ENCODE measurements at regions not wholly inside any gene's neighbourhood (a gene's known extent, or its start where the extent isn't known, plus 50 kb on each side); places are given as distances from the start of the nearest gene placed in this dataset.
"Not testable (repeated sequence)": the region's sequence is repeated elsewhere in the genome, so short reads cannot be mapped to it uniquely, and the experiment has no call there.

DNA sequence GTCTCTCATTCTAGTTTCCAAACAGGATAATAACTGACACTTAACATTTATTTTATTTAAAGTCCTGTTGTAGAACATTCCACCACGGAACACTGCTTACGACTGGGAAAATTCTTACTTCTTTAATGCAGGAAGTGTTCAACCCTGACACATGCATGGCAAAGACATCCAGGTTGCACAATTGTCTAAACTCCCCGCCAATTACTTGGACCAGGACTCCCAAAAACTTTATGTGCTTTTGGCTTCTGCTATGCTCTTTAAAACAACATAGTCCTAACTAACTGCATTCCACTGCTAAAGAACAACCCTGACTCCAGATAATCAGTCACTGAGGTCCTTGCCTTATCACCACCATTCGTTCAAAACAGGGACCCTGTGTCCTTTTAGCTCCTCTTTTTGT, 995.8 kb downstream of the LTN1 start:
- H3K27me3 ChIP-seq (ENCODE audit: insufficient read depth, low read depth, severe bottlenecking); H3K27ac ChIP-seq; H3K9me3 ChIP-seq (ENCODE audit: severe bottlenecking); H3K36me3 ChIP-seq; DNase-seq; H3K4me3 ChIP-seq (ENCODE audit: low read depth, low read length): not testable (repeated sequence)

DNA sequence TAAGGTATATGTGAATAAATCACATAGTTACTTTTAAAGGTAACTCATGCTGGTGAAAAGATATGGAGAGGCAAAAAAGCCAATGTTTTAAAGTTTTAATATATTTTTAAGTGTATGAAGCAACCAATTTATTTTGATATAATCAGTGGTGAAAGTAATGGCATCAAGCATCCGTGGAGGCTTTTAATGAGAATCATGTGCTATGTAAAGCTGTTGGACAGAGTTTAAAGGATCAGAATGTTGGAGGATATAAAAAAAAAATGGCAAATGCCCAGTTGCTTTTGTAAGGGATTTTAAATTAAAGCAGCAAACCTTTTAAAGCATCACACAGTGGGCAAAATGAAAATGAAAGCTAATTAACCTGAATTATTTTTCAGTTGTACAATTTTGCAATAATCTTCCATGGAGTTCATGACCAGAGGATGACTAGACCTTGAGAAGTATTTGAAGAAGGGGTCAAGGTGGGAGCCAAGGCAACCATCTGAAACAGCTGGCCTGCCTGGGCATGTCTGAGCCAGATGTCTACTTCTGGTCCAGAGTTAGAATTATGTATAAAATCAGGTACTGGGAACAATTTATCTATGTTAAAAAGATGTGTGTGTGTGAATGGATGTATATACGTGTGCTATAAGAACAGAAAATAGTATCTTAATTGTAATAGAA, 1007.9 kb downstream of the LTN1 start:
- peaks cover 12% of the 10 kb centered on the region for H3K27me3 ChIP-seq (ENCODE audit: insufficient read depth, low read depth, severe bottlenecking)
- not testable (repeated sequence) for H3K27ac ChIP-seq; H3K4me3 ChIP-seq (ENCODE audit: low read depth, low read length); H3K36me3 ChIP-seq; DNase-seq; H3K9me3 ChIP-seq (ENCODE audit: severe bottlenecking)

DNA sequence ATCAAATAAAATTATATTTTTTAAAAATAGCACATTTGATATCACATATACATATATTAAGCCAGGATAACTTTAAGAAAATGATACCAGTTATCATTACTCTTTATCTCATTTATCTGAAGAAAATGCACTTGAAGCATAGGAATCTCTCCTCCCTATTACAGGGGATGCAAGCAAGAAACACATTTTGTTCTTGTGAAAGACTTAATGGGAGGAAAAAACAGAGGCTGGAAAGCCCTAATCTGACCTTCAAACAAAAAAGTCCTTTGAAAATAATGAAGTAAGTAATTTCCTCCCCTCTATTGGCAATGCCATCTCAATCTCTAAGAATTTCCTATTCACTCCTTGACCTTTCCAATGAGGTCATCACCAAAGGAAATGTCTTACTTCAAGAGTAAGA, 1012.6 kb upstream of the ADAMTS5 start:
- H3K36me3 ChIP-seq; H3K4me3 ChIP-seq (ENCODE audit: low read depth, low read length); H3K27ac ChIP-seq; H3K27me3 ChIP-seq (ENCODE audit: insufficient read depth, low read depth, severe bottlenecking); H3K9me3 ChIP-seq (ENCODE audit: severe bottlenecking); DNase-seq: not testable (repeated sequence)

DNA sequence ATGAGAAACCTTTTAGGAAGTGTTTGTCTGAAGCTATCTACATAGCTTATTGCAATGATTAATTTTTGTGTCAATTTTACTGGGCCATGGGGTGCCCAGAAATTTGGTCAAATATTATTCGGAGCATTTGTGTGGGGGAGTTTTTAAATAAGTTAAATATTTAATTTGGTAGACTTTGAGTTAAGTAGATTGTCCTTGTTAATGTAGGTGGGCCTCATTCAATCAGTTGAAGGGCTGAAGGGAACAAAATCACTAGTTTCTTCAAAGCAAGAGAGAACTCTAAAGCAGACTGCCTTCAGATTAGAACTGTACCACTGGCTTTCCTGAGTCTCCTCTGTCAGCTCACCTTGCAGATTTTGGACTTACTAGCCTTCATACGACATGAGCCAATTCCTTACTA, 1008.6 kb upstream of the ADAMTS5 start:
- TF ChIP-seq, protein P1, sequence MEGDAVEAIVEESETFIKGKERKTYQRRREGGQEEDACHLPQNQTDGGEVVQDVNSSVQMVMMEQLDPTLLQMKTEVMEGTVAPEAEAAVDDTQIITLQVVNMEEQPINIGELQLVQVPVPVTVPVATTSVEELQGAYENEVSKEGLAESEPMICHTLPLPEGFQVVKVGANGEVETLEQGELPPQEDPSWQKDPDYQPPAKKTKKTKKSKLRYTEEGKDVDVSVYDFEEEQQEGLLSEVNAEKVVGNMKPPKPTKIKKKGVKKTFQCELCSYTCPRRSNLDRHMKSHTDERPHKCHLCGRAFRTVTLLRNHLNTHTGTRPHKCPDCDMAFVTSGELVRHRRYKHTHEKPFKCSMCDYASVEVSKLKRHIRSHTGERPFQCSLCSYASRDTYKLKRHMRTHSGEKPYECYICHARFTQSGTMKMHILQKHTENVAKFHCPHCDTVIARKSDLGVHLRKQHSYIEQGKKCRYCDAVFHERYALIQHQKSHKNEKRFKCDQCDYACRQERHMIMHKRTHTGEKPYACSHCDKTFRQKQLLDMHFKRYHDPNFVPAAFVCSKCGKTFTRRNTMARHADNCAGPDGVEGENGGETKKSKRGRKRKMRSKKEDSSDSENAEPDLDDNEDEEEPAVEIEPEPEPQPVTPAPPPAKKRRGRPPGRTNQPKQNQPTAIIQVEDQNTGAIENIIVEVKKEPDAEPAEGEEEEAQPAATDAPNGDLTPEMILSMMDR (IDR thresholded peaks at IDR 0.05; ENCODE audit: low read depth, low read length) = no peak
- H3K36me3 ChIP-seq = no peaks in the 10 kb centered on the region
- no peak overlapping the region for H3K27ac ChIP-seq
- DNase-seq = no peak
- no peaks in the 10 kb centered on the region for H3K27me3 ChIP-seq (ENCODE audit: insufficient read depth, low read depth, severe bottlenecking)
- no peak overlapping the region for H3K4me3 ChIP-seq (ENCODE audit: low read depth, low read length)
- H3K9me3 ChIP-seq (ENCODE audit: severe bottlenecking) = no peaks in the 10 kb centered on the region

DNA sequence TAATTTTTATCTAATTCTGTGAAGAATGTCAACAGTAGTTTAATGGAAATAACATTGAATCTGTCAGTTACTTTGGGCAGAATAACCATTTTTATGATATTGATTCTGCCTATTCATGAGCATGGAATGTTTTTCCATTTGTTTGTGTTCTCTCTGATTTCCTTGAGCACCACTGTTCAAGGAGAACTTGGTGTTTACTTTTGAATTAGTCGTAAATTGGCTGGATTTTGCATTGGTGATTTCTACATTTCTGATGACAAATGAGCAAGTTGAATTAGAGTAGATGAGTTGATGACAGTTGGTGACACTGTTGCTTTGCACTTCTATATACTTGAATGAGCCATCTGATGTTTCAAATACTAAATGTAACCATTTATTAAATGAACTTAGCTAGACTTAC, 1007.3 kb upstream of the ADAMTS5 start:
- DNase-seq; H3K36me3 ChIP-seq; H3K27me3 ChIP-seq (ENCODE audit: insufficient read depth, low read depth, severe bottlenecking); H3K9me3 ChIP-seq (ENCODE audit: severe bottlenecking); H3K27ac ChIP-seq; H3K4me3 ChIP-seq (ENCODE audit: low read depth, low read length): not testable (repeated sequence)

DNA sequence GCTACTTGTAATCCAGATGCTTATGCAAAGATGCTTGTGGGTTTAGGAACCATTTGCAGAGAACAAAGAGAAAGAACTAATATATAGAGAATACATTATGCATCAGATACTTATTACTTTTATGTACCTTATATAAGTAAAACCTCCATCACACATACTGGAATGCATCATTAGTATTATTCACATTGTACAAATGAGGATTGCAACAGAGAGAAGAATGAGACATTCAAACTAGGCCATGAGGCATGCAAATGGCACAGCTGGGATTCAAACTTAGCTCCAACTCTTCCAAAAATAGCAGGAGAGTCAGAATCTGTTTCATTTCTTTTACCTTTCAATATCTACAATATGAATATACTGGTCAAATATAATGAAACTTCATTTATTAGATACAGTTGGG, 1001.4 kb upstream of the ADAMTS5 start:
- H3K4me3 ChIP-seq (ENCODE audit: low read depth, low read length); DNase-seq; H3K9me3 ChIP-seq (ENCODE audit: severe bottlenecking); H3K36me3 ChIP-seq; H3K27ac ChIP-seq; H3K27me3 ChIP-seq (ENCODE audit: insufficient read depth, low read depth, severe bottlenecking): not testable (repeated sequence)

DNA sequence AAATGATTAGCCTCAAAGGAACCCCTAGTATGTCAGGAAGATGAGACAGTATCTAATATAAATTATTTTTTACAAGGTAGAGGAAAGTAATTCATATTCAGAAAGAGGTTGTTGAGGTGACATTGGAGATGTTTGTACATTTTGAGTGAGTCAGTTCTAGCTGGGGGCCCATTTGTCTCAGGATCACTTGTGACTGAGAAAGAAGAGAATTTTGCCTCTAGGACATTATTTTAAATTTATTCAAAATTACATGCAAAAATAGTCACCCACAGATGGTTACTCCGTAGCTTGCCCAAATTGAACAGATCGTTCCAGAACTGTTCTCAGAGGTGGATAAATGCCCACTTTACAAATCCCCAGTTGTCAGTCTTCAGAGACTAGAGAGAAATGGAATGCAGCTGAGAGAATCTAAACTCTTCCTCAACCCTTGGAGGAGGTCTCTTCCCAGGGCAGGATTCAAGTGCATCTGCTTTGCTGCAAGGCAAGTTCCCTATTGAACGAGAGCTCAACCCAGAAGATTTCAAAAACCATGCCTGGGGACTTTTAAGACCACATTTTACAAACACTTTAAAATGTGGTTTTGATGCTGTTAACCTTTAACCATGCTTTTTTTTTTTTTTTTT, 987.8 kb upstream of the ADAMTS5 start:
- Histone ChIP-seq H3K27me3 (ENCODE audit: insufficient read depth, low read depth, severe bottlenecking) (peaks cover 63% of the 10 kb centered on the region), H3K4me3 (ENCODE audit: low read depth, low read length) (no peak overlapping the region), H3K27ac (no peak overlapping the region), H3K9me3 (ENCODE audit: severe bottlenecking) (no peaks in the 10 kb centered on the region), H3K36me3 (no peaks in the 10 kb centered on the region)
- TF ChIP-seq, protein P1 (IDR thresholded peaks at IDR 0.05; ENCODE audit: low read depth, low read length) = no peak
- no peak for DNase-seq

DNA sequence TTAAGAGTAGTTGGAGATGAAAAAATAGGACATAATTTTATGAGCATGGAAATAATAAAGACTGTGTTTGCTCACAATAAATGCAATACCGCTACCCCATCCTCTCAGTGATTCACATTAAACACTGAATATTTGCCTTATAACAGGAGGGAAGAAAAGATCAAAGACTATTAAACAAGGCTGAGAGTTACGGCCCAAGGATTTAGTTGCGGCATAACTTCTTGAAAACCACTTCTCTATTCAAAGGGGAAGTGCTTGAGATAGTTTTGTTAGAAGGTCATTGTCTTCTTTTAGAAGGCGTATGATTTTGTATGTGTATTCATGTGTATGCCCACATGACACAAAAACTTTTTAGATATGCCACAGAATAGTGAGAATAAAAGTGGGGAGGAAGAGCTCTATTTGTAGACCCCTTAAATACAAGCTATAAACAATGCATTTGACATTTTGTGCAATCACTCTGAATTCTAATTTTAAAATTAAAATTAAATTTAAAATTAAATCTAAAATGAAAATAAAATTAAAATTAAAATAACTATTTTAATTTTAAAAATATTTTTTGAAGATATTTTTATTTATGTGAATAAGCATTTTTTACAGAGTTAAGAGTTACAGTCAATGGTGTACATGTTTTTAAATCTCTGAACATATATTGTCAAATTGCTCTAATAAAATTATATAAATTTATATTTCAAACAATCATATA, 986.6 kb upstream of the ADAMTS5 start:
- Histone ChIP-seq H3K4me3 (ENCODE audit: low read depth, low read length) (no peak overlapping the region), H3K36me3 (no peaks in the 10 kb centered on the region), H3K27ac (no peak overlapping the region), H3K27me3 (ENCODE audit: insufficient read depth, low read depth, severe bottlenecking) (peaks cover 64% of the 10 kb centered on the region), H3K9me3 (ENCODE audit: severe bottlenecking) (no peaks in the 10 kb centered on the region)
- DNase-seq = no peak
- TF ChIP-seq, protein P1 (IDR thresholded peaks at IDR 0.05; ENCODE audit: low read depth, low read length) = no peak

DNA sequence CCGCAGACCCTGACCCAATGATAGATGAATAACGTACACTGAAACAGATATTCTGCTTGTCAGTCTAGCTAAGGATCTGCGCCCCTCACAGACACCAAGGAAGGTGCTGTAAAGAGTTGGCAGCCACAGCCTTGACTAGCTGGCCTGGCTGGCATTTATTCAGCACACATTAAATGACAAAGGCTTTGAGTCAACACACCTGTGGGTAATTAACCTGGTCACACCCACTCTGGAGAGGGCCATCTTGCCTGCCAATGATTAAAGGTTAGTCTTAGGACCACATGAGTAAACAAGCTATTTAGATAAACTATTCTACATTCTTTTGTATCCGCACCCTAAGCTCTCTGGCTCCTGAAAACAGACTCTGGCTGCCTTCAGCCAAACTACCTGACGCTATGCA, 982.2 kb upstream of the ADAMTS5 start:
- H3K36me3 ChIP-seq; H3K9me3 ChIP-seq (ENCODE audit: severe bottlenecking); H3K27ac ChIP-seq; H3K4me3 ChIP-seq (ENCODE audit: low read depth, low read length); DNase-seq: not testable (repeated sequence)
- peaks cover 22% of the 10 kb centered on the region for H3K27me3 ChIP-seq (ENCODE audit: insufficient read depth, low read depth, severe bottlenecking)

DNA sequence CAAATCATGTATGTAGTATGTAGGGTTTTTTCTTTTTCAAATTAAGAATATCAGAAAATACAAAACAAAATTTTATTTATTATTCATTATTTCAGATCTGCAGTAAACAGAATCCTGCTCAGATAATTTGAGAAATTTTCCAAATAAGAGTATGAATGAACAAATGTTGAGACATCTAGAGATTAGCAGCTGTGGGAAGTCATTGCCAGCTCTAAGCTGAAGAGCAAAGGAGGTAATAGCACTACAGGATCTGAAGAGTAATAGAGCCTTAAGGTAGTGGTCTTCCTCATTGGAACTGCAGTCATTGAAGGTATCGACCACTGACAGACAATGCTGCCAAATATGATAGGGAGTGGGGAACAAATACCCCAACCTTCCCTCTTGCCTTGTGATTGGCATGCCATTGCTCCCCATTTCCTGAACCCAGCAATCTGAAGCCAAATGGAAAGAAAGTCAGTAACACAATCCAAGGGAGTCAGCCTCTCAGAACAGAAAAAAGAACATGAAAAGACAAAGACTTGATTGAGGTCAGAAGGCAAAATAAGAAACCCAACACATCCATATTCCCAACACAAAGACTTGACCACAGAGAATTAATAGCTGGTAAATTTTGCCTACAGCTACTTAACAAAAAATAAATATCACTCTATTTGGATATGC, 963.4 kb upstream of the ADAMTS5 start:
- H3K27me3 ChIP-seq (ENCODE audit: insufficient read depth, low read depth, severe bottlenecking) = peaks cover 15% of the 10 kb centered on the region
- not testable (repeated sequence) for H3K27ac ChIP-seq; H3K4me3 ChIP-seq (ENCODE audit: low read depth, low read length); DNase-seq; H3K9me3 ChIP-seq (ENCODE audit: severe bottlenecking); H3K36me3 ChIP-seq

DNA sequence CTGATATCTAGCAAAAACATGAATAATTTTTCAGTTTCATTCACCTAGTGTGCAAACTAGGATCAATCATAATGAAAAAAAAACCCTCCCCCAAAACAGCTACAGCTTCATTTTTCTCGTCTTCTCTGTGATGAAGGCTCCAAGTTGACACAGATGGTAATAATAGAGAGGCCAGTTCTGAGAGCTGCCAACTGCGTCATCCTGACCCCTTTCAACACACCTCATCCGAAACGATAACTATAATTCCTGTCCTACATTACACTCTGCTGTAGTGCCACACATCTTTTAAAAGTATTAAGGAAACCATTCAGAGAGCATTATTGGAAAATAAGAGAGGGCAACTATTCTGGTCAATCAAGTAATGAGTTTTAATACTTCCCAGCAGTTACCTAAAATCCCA, 962.3 kb upstream of the ADAMTS5 start:
- not testable (repeated sequence) for H3K9me3 ChIP-seq (ENCODE audit: severe bottlenecking); DNase-seq; H3K36me3 ChIP-seq; H3K27ac ChIP-seq; H3K27me3 ChIP-seq (ENCODE audit: insufficient read depth, low read depth, severe bottlenecking); H3K4me3 ChIP-seq (ENCODE audit: low read depth, low read length)
